ENCODE measurements at regions not wholly inside any gene's neighbourhood (a gene's known extent, or its start where the extent isn't known, plus 50 kb on each side); places are given as distances from the start of the nearest gene placed in this dataset.

GRCh38 chr5:158039441-158039840 lies 180.5 kb upstream of the CLINT1 start:
- TF ChIP-seq CTCF (IDR thresholded peaks at IDR 0.05): no peak
- no peak for TF ChIP-seq POLR2A (IDR thresholded peaks at IDR 0.05)

Measured in thyroid gland (tissue), 4 donors.